ENCODE measurements at regions not wholly inside any gene's neighbourhood (a gene's known extent, or its start where the extent isn't known, plus 50 kb on each side); places are given as distances from the start of the nearest gene placed in this dataset.

GRCh38 chr1:90317628-90318027 is 322.7 kb downstream of the ZNF326 start:
- TF ChIP-seq CTCF (IDR thresholded peaks at IDR 0.05): no peak
- no peak for TF ChIP-seq POLR2A (IDR thresholded peaks at IDR 0.05)
